Activated T-cell treated with anti-CD3 and anti-CD28 coated beads for 1 hour (primary cell): ENCODE measurements at regions not wholly inside any gene's neighbourhood (a gene's known extent, or its start where the extent isn't known, plus 50 kb on each side); places are given as distances from the start of the nearest gene placed in this dataset.

Experiments
- DNase-seq: peaks from one replicate; pipeline ENCODE4 v3.0.0-alpha.2; 2020; ENCODE audit warnings: low read depth

- no peak for DNase-seq
These were observed 96.5 kb upstream of the CRHR1 start for GRCh38 chr17:45687594-45687993.

GRCh38 chr17:45688353-45688752 lies 95.8 kb upstream of the CRHR1 start:
- no peak for DNase-seq

GRCh38 chr17:45688820-45689219 lies 95.3 kb upstream of the CRHR1 start:
- no peak for DNase-seq

GRCh38 chr17:45689451-45689850 lies 94.7 kb upstream of the CRHR1 start:
- DNase-seq, result no peak

GRCh38 chr17:45690625-45691275 lies 93.4 kb upstream of the CRHR1 start:
- DNase-seq, result no peak

- DNase-seq, result no peak
These were observed 91.5 kb upstream of the CRHR1 start for GRCh38 chr17:45692661-45693060.

- no peak for DNase-seq
These were observed 90.3 kb upstream of the CRHR1 start for GRCh38 chr17:45693792-45694191.

- no peak for DNase-seq
These were observed 87.7 kb upstream of the CRHR1 start for GRCh38 chr17:45696442-45696841.

- no peak for DNase-seq
These were observed 87.0 kb upstream of the CRHR1 start for GRCh38 chr17:45697076-45697475.

GRCh38 chr17:45700171-45701090 lies 83.7 kb upstream of the CRHR1 start:
- no peak for DNase-seq

- DNase-seq, result no peak
These were observed 81.4 kb upstream of the CRHR1 start for GRCh38 chr17:45702666-45703266.

- no peak for DNase-seq
These were observed 80.8 kb upstream of the CRHR1 start for GRCh38 chr17:45703348-45703747.

GRCh38 chr17:45703806-45704205 lies 80.3 kb upstream of the CRHR1 start:
- no peak for DNase-seq

- no peak for DNase-seq
These were observed 79.9 kb upstream of the CRHR1 start for GRCh38 chr17:45704251-45704650.

- DNase-seq, result no peak
These were observed 78.8 kb upstream of the CRHR1 start for GRCh38 chr17:45705123-45706009.

- no peak for DNase-seq
These were observed 78.1 kb upstream of the CRHR1 start for GRCh38 chr17:45706033-45706432.

- DNase-seq, result no peak
These were observed 75.3 kb upstream of the CRHR1 start for GRCh38 chr17:45708707-45709290.

- no peak for DNase-seq
These were observed 74.3 kb upstream of the CRHR1 start for GRCh38 chr17:45709728-45710288.

- no peak for DNase-seq
These were observed 68.3 kb upstream of the CRHR1 start for GRCh38 chr17:45715787-45716186.

GRCh38 chr17:45718791-45719190 lies 65.3 kb upstream of the CRHR1 start:
- no peak for DNase-seq

GRCh38 chr17:45719335-45720071 lies 64.6 kb upstream of the CRHR1 start:
- no peak for DNase-seq
